ENCODE measurements at regions not wholly inside any gene's neighbourhood (a gene's known extent, or its start where the extent isn't known, plus 50 kb on each side); places are given as distances from the start of the nearest gene placed in this dataset.

- WGBS, 2 donors = 97 to 98% methylated on average over 2 of the region's 2 CpGs
- Histone ChIP-seq H3K36me3 (peaks cover 0 to 92% (median 18%) of the 10 kb centered on the region in 3 donors), H3K4me1 (no peaks in the 10 kb centered on the region)
Observed at GRCh38 chr16:31745900-31746299, 127.7 kb upstream of the ZNF267 start.

DNA sequence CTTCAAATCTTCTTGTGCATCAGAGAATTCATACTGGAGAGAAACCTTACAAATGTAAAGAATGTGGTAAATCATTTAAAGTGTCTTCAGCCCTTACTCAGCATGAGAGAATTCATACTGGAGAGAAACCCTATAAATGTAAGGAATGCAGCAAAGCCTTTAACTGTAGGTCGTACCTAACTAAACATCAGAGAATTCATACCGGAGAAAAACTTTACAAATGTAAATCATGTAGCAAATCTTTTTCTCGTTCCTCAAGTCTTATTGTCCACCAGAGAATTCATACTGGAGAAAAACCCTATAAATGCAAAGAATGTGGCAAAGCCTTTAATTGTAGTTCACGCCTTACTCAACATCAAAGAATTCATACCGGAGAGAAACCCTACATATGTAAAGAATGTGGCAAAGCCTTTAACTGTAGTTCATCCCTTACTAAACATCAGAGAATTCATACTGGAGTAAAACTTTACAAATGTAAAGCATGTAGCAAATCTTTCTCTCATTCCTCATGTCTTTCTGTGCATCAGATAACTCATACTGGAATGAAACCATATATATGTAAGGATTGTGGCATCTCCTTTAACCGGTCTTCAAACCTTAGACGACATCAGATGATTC is 118.5 kb upstream of the ZNF267 start:
- H3K36me3 ChIP-seq = peaks cover 0 to 96% (median 4%) of the 10 kb centered on the region in 3 donors
- no peak for DNase-seq (ENCODE audit: low spot score in 2 of 2)
- H3K27ac ChIP-seq = no peak overlapping the region
- TF ChIP-seq EP300 (IDR thresholded peaks at IDR 0.05) (no peak), POLR2A (IDR thresholded peaks at IDR 0.05) (no peak)
- TF ChIP-seq, protein P1, sequence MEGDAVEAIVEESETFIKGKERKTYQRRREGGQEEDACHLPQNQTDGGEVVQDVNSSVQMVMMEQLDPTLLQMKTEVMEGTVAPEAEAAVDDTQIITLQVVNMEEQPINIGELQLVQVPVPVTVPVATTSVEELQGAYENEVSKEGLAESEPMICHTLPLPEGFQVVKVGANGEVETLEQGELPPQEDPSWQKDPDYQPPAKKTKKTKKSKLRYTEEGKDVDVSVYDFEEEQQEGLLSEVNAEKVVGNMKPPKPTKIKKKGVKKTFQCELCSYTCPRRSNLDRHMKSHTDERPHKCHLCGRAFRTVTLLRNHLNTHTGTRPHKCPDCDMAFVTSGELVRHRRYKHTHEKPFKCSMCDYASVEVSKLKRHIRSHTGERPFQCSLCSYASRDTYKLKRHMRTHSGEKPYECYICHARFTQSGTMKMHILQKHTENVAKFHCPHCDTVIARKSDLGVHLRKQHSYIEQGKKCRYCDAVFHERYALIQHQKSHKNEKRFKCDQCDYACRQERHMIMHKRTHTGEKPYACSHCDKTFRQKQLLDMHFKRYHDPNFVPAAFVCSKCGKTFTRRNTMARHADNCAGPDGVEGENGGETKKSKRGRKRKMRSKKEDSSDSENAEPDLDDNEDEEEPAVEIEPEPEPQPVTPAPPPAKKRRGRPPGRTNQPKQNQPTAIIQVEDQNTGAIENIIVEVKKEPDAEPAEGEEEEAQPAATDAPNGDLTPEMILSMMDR (IDR thresholded peaks at IDR 0.05) = no peak
- H3K9me3 ChIP-seq = peaks cover 5 to 96% (median 57%) of the 10 kb centered on the region in 4 donors
- H3K4me1 ChIP-seq = no peaks in the 10 kb centered on the region
- H3K4me3 ChIP-seq = no peak overlapping the region
- no peaks in the 10 kb centered on the region for H3K27me3 ChIP-seq
- WGBS, 2 donors = 96 to 97% methylated on average over 7 of the region's 7 CpGs

More at GRCh38 chr16:31745900-31746299, 127.7 kb upstream of the ZNF267 start:
- Histone ChIP-seq H3K4me3 (no peak overlapping the region), H3K9me3 (peaks cover 0 to 97% (median 43%) of the 10 kb centered on the region in 4 donors), H3K27me3 (no peaks in the 10 kb centered on the region), H3K27ac (no peak overlapping the region)
- no peak for DNase-seq (ENCODE audit: low spot score in 2 of 2)
- TF ChIP-seq, protein P1 (IDR thresholded peaks at IDR 0.05) = no peak
- no peak for TF ChIP-seq EP300 (IDR thresholded peaks at IDR 0.05)
- TF ChIP-seq POLR2A (IDR thresholded peaks at IDR 0.05) = no peak

DNA sequence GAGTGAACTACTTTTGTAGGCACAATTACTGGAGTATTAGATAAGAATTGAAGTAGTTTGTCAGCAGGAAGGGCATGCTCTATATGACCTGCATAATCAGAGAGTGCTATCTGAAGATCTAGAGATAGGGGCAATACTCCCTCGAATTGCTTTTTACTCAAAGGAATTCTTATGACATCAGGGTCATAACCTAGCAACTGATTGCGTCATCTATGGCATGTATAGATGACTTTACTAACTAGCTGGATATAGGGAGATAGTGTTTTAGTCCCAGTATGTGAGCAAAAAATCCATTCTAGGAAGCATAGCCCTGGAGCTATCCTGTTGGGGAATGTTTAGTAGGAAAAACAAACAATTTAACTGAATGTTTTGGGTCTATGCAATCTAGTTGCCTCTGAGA is 109.5 kb upstream of the ZNF267 start:
- DNase-seq (ENCODE audit: low spot score in 2 of 2) = no peak
- Histone ChIP-seq H3K27me3 (no peaks in the 10 kb centered on the region), H3K4me3 (no peak overlapping the region), H3K4me1 (no peaks in the 10 kb centered on the region), H3K27ac (no peak overlapping the region), H3K9me3 (peaks cover 0 to 91% (median 40%) of the 10 kb centered on the region in 4 donors), H3K36me3 (peaks cover 0 to 40% (median 0%) of the 10 kb centered on the region in 3 donors)
- WGBS, 2 donors = 93 to 94% methylated on average over 2 of the region's 2 CpGs
- TF ChIP-seq POLR2A (IDR thresholded peaks at IDR 0.05) = no peak
- TF ChIP-seq, protein P1 (IDR thresholded peaks at IDR 0.05) = no peak
- TF ChIP-seq EP300 (IDR thresholded peaks at IDR 0.05) = no peak

- WGBS, 2 donors = 92 to 97% methylated on average over 10 of the region's 10 CpGs
- H3K9me3 ChIP-seq = peaks cover 0 to 98% (median 46%) of the 10 kb centered on the region in 4 donors
Observed at GRCh38 chr16:31767267-31767666, 106.3 kb upstream of the ZNF267 start.

GRCh38 chr16:31780342-31780741 is 93.3 kb upstream of the ZNF267 start:
- H3K36me3 ChIP-seq = no peaks in the 10 kb centered on the region
- H3K4me3 ChIP-seq = no peak overlapping the region
- DNase-seq (ENCODE audit: low spot score in 2 of 2) = no peak
- peaks cover 0 to 96% (median 34%) of the 10 kb centered on the region in 4 donors for H3K9me3 ChIP-seq
- H3K27ac ChIP-seq = no peak overlapping the region
- no peaks in the 10 kb centered on the region for H3K4me1 ChIP-seq
- TF ChIP-seq POLR2A (IDR thresholded peaks at IDR 0.05) (no peak), EP300 (IDR thresholded peaks at IDR 0.05) (no peak)
- TF ChIP-seq, protein P1 (IDR thresholded peaks at IDR 0.05) = no peak
- H3K27me3 ChIP-seq = no peaks in the 10 kb centered on the region
- 95% methylated on average over 1 of the region's 1 CpG for whole genome bisulfite sequencing, 2 donors

More at GRCh38 chr16:31767267-31767666, 106.3 kb upstream of the ZNF267 start:
- no peak for DNase-seq (ENCODE audit: low spot score in 2 of 2)
- no peaks in the 10 kb centered on the region for H3K4me1 ChIP-seq
- no peak overlapping the region for H3K4me3 ChIP-seq
- no peak overlapping the region for H3K27ac ChIP-seq
- TF ChIP-seq EP300 (IDR thresholded peaks at IDR 0.05) (no peak), POLR2A (IDR thresholded peaks at IDR 0.05) (no peak)
- TF ChIP-seq, protein P1 (IDR thresholded peaks at IDR 0.05) = no peak
- no peaks in the 10 kb centered on the region for H3K27me3 ChIP-seq
- H3K36me3 ChIP-seq = peaks cover 0 to 15% (median 0%) of the 10 kb centered on the region in 3 donors
